ENCODE measurements at regions not wholly inside any gene's neighbourhood (a gene's known extent, or its start where the extent isn't known, plus 50 kb on each side); places are given as distances from the start of the nearest gene placed in this dataset.
"Not testable (repeated sequence)": the region's sequence is repeated elsewhere in the genome, so short reads cannot be mapped to it uniquely, and the experiment has no call there.

- Histone ChIP-seq H3K4me3 (no peak overlapping the region), H3K9me3 (replicated peaks in 1 of 11) (no peaks in the 10 kb centered on the region), H4K20me1 (no peaks in the 10 kb centered on the region), H3K4me1 (no peaks in the 10 kb centered on the region), H3K36me3 (no peaks in the 10 kb centered on the region), H3K27ac (no peak overlapping the region), H3K4me2 (no peak overlapping the region), H3K9ac (no peak overlapping the region), H3K27me3 (no peaks in the 10 kb centered on the region)
- TF ChIP-seq Cebpa-rat (IDR thresholded peaks at IDR 0.05) = no peak
These were observed 215.1 kb downstream of the STK31 start for GRCh38 chr7:23925088-23925487.

- no peaks in the 10 kb centered on the region for H3K9me3 ChIP-seq (replicated peaks in 1 of 11)
- no peak for TF ChIP-seq Cebpa-rat (IDR thresholded peaks at IDR 0.05)
- H3K4me1 ChIP-seq = no peaks in the 10 kb centered on the region
- no peaks in the 10 kb centered on the region for H4K20me1 ChIP-seq
- H3K27ac ChIP-seq = no peak overlapping the region
- no peak overlapping the region for H3K4me3 ChIP-seq
- H3K27me3 ChIP-seq = no peaks in the 10 kb centered on the region
- no peaks in the 10 kb centered on the region for H3K36me3 ChIP-seq
- H3K9ac ChIP-seq = no peak overlapping the region
- no peak overlapping the region for H3K4me2 ChIP-seq
These were observed 217.8 kb downstream of the STK31 start for GRCh38 chr7:23927709-23928417.

- Histone ChIP-seq H3K27me3 (no peaks in the 10 kb centered on the region), H3K4me2 (no peak overlapping the region), H3K9ac (no peak overlapping the region), H3K9me3 (replicated peaks in 1 of 11) (peaks cover 0 to 1% (median 0%) of the 10 kb centered on the region in 11 experiments; a peak in 1 of 22 replicates), H3K4me3 (no peak overlapping the region), H3K27ac (no peak overlapping the region), H4K20me1 (no peaks in the 10 kb centered on the region), H3K36me3 (no peaks in the 10 kb centered on the region), H3K4me1 (no peaks in the 10 kb centered on the region)
- TF ChIP-seq Cebpa-rat (IDR thresholded peaks at IDR 0.05) = no peak
These were observed 218.4 kb downstream of the STK31 start for GRCh38 chr7:23928418-23928775.

DNA sequence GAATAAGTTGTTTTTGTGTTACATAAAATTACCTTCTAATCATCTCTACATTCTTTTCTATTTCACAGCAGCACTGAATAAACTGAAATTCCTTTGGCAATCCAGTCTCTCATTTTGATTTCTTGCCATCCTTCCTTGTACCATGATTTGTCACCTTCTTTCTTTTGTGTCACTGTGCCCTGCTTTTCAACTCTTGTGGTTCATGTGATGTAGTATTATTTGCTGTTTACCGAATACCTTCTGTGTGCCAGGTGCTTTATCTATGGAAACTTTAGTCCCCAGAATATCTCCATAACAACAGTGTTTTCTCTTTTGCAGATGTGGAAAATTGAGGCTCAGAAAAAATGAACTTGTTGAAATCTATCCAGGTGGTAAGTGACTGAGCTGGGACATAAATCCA, 220.3 kb downstream of the STK31 start:
- Histone ChIP-seq H3K9ac (no peak overlapping the region), H3K9me3 (replicated peaks in 1 of 11) (peaks cover 0 to 8% (median 0%) of the 10 kb centered on the region in 11 experiments; a peak in 2 of 22 replicates), H3K4me1 (no peaks in the 10 kb centered on the region), H3K4me2 (no peak overlapping the region), H3K27ac (no peak overlapping the region), H3K4me3 (no peak overlapping the region), H3K27me3 (no peaks in the 10 kb centered on the region), H3K36me3 (no peaks in the 10 kb centered on the region), H4K20me1 (no peaks in the 10 kb centered on the region)
- TF ChIP-seq Cebpa-rat (IDR thresholded peaks at IDR 0.05) = no peak

- H3K4me3 ChIP-seq = no peak overlapping the region
- no peaks in the 10 kb centered on the region for H4K20me1 ChIP-seq
- no peaks in the 10 kb centered on the region for H3K36me3 ChIP-seq
- H3K4me1 ChIP-seq = no peaks in the 10 kb centered on the region
- no peak overlapping the region for H3K4me2 ChIP-seq
- peaks cover 0 to 8% (median 0%) of the 10 kb centered on the region in 11 experiments; a peak in 2 of 22 replicates for H3K9me3 ChIP-seq (replicated peaks in 1 of 11)
- no peaks in the 10 kb centered on the region for H3K27me3 ChIP-seq
- no peak overlapping the region for H3K9ac ChIP-seq
- TF ChIP-seq Cebpa-rat (IDR thresholded peaks at IDR 0.05) = no peak
- H3K27ac ChIP-seq = no peak overlapping the region
These were observed 221.6 kb downstream of the STK31 start for GRCh38 chr7:23931633-23932032.

DNA sequence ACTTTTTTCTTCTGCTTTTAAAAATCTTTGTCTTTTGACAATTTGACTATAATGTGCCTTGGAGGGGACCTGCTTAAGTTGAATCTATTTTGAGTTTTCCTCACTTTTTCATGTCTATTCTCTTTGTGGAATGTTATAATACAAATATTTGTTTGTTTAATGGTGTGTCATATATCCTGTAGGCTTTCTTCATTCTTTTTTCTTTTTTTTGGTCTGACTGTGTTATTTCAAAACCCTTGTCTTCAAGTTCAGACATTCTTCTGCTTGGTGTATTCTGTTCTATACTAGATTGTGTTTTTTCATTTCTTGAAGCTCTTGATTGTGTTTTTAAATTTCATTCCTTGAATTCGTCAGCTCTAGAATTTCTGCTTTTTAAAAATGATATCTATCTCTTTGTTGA, 228.2 kb downstream of the STK31 start:
- Histone ChIP-seq H3K4me3 (no peak overlapping the region), H3K4me1 (peaks cover 0 to 6% (median 0%) of the 10 kb centered on the region in 10 experiments; a peak in 2 of 20 replicates), H4K20me1 (no peaks in the 10 kb centered on the region), H3K36me3 (no peaks in the 10 kb centered on the region), H3K9me3 (replicated peaks in 1 of 11) (peaks cover 0 to 8% (median 0%) of the 10 kb centered on the region in 11 experiments; a peak in 2 of 22 replicates), H3K27ac (no peak overlapping the region), H3K9ac (no peak overlapping the region), H3K4me2 (no peak overlapping the region), H3K27me3 (no peaks in the 10 kb centered on the region)
- no peak for TF ChIP-seq Cebpa-rat (IDR thresholded peaks at IDR 0.05)

DNA sequence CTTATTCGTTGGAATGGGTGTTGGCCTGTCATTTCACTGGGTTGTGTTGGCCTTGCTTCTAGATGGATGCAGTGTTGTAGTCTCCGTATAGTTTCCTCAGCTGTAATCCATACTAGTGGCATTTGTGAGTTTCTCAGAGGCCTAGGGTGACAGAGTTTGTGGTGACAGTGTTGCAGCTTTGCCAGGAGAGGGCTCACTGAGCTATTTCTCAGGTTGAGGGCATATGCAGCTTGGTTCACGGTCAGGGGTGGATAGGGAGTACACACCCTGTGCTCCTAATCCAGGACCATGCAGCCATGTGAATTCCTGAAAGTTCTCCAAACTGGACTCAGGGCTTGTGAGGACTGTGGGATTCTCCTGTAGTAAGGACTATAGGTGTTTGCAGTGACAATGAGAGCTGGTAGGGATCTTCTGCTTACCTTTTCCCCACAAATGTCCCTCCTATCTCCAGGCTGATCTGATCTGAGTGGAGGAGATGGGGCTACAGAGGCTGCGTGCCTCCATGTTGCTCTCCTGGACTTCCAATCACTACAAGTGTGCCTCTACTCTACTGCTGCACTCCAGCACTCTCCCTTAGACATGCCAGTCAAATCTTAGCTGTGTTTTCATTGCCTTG, 229.0 kb downstream of the STK31 start:
- no peak overlapping the region for H3K27ac ChIP-seq
- peaks cover 0 to 8% (median 5%) of the 10 kb centered on the region in 11 experiments; a peak in 11 of 22 replicates for H3K9me3 ChIP-seq (replicated peaks in 1 of 11)
- no peaks in the 10 kb centered on the region for H4K20me1 ChIP-seq
- no peaks in the 10 kb centered on the region for H3K36me3 ChIP-seq
- H3K27me3 ChIP-seq = no peaks in the 10 kb centered on the region
- no peak overlapping the region for H3K9ac ChIP-seq
- no peak overlapping the region for H3K4me2 ChIP-seq
- peaks cover 0 to 6% (median 0%) of the 10 kb centered on the region in 10 experiments; a peak in 2 of 20 replicates for H3K4me1 ChIP-seq
- no peak overlapping the region for H3K4me3 ChIP-seq
- no peak for TF ChIP-seq Cebpa-rat (IDR thresholded peaks at IDR 0.05)

GRCh38 chr7:23939747-23940146, 229.7 kb downstream of the STK31 start:
- H3K4me3 ChIP-seq, H4K20me1 ChIP-seq, H3K4me1 ChIP-seq, H3K27ac ChIP-seq, H3K4me2 ChIP-seq, H3K27me3 ChIP-seq, H3K36me3 ChIP-seq, H3K9ac ChIP-seq: not testable (repeated sequence)
- H3K9me3 ChIP-seq (replicated peaks in 1 of 11) = peaks cover 0 to 13% (median 10%) of the 10 kb centered on the region in 11 experiments; a peak in 14 of 22 replicates

DNA sequence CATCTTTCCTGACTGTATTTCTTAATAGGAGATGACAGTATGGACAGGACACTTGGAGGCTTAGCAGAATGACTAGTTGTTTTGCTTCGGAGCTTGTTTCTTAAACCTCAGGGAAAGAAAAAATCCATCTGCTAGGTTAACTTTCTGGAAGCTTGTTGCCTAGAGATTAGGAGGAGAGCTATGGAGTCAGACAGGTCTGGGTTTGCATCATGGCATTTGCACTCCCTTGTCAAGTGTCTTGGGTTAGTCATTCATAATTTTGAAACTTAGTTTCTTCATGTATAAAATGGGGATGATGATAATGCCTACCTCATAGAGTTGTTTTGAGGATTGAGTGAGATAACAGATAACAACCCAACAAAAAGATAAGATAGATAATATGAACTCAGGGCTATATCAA, 231.5 kb downstream of the STK31 start:
- TF ChIP-seq Cebpa-rat (IDR thresholded peaks at IDR 0.05) = no peak

GRCh38 chr7:23942032-23942431, 232.0 kb downstream of the STK31 start:
- H3K9me3 ChIP-seq (replicated peaks in 1 of 11) = peaks cover 14 to 31% (median 18%) of the 10 kb centered on the region in 11 experiments; a peak in 19 of 22 replicates
- H3K4me1 ChIP-seq = peaks cover 0 to 6% (median 0%) of the 10 kb centered on the region in 10 experiments; a peak in 2 of 20 replicates
- H3K36me3 ChIP-seq = no peaks in the 10 kb centered on the region
- H3K27ac ChIP-seq = no peak overlapping the region
- H3K4me3 ChIP-seq = no peak overlapping the region
- no peak for TF ChIP-seq Cebpa-rat (IDR thresholded peaks at IDR 0.05)
- H4K20me1 ChIP-seq = no peaks in the 10 kb centered on the region
- H3K9ac ChIP-seq = no peak overlapping the region
- no peak overlapping the region for H3K4me2 ChIP-seq
- no peaks in the 10 kb centered on the region for H3K27me3 ChIP-seq

More for the DNA sequence above, 231.5 kb downstream of the STK31 start:
- no peak overlapping the region for H3K4me3 ChIP-seq
- H3K4me1 ChIP-seq = peaks cover 0 to 6% (median 0%) of the 10 kb centered on the region in 10 experiments; a peak in 2 of 20 replicates
- H3K9me3 ChIP-seq (replicated peaks in 1 of 11) = peaks cover 10 to 26% (median 15%) of the 10 kb centered on the region in 11 experiments; a peak in 17 of 22 replicates
- H3K27me3 ChIP-seq = no peaks in the 10 kb centered on the region
- no peak overlapping the region for H3K27ac ChIP-seq
- no peak overlapping the region for H3K4me2 ChIP-seq
- H4K20me1 ChIP-seq = no peaks in the 10 kb centered on the region
- H3K36me3 ChIP-seq = no peaks in the 10 kb centered on the region
- H3K9ac ChIP-seq = no peak overlapping the region

Measured in BLaER1 treated with 17β-estradiol and CSF1 and Interleukin-3, amounts not matched to agents 10 nM and 100 nM (cell line).